GM19240 (cell line): ENCODE measurements at regions not wholly inside any gene's neighbourhood (a gene's known extent, or its start where the extent isn't known, plus 50 kb on each side); places are given as distances from the start of the nearest gene placed in this dataset.
"Not testable (repeated sequence)": the region's sequence is repeated elsewhere in the genome, so short reads cannot be mapped to it uniquely, and the experiment has no call there.

ENCODE experiments used
- DNase-seq: peaks from one replicate; pipeline ENCODE4 v3.0.0; 2011; ENCODE audit warnings: low spot score; ENCODE audit not compliant: insufficient read length

GRCh38 chrX:27404366-27404765, 58.8 kb downstream of the PPP4R3C start:
- no peak for DNase-seq

GRCh38 chrX:27399146-27399456, 64.0 kb downstream of the PPP4R3C start:
- DNase-seq: no peak

- no peak for DNase-seq
Observed at GRCh38 chrX:27391623-27392022, 71.5 kb downstream of the PPP4R3C start.

- no peak for DNase-seq
Observed at GRCh38 chrX:27381419-27381818, 81.7 kb downstream of the PPP4R3C start.

- DNase-seq: no peak
Observed at GRCh38 chrX:27380163-27380845, 82.8 kb downstream of the PPP4R3C start.

- DNase-seq: no peak
Observed at GRCh38 chrX:27354021-27354420, 109.1 kb downstream of the PPP4R3C start.

GRCh38 chrX:27350476-27350875, 112.7 kb downstream of the PPP4R3C start:
- DNase-seq: no peak

GRCh38 chrX:27336466-27337091, 126.6 kb downstream of the PPP4R3C start:
- peak; percentile 4 for DNase-seq

- DNase-seq: no peak
Observed at GRCh38 chrX:27321632-27322031, 141.5 kb downstream of the PPP4R3C start.

- DNase-seq: no peak
Observed at GRCh38 chrX:27309406-27309805, 153.7 kb downstream of the PPP4R3C start.

GRCh38 chrX:27307546-27307945, 155.6 kb downstream of the PPP4R3C start:
- DNase-seq: no peak

- DNase-seq: not testable (repeated sequence)
Observed at GRCh38 chrX:27292552-27292951, 170.6 kb downstream of the PPP4R3C start.

GRCh38 chrX:27276751-27277150, 186.4 kb downstream of the PPP4R3C start:
- DNase-seq: no peak

GRCh38 chrX:27254656-27255055, 208.5 kb downstream of the PPP4R3C start:
- DNase-seq: no peak

- DNase-seq: no peak
Observed at GRCh38 chrX:27251369-27251768, 211.8 kb downstream of the PPP4R3C start.

GRCh38 chrX:27242581-27242980, 220.6 kb downstream of the PPP4R3C start:
- DNase-seq: no peak

GRCh38 chrX:27241981-27242380, 221.2 kb downstream of the PPP4R3C start:
- no peak for DNase-seq

GRCh38 chrX:27240042-27240441, 223.1 kb downstream of the PPP4R3C start:
- not testable (repeated sequence) for DNase-seq

- no peak for DNase-seq
Observed at GRCh38 chrX:27236681-27237080, 226.5 kb downstream of the PPP4R3C start.

GRCh38 chrX:27229721-27230120, 233.4 kb downstream of the PPP4R3C start:
- no peak for DNase-seq

- DNase-seq: no peak
Observed at GRCh38 chrX:27222661-27223060, 240.5 kb downstream of the PPP4R3C start.

GRCh38 chrX:27186671-27187070, 276.5 kb downstream of the PPP4R3C start:
- DNase-seq: no peak

- no peak for DNase-seq
Observed at GRCh38 chrX:27163236-27163635, 299.9 kb downstream of the PPP4R3C start.
